Kidney epithelial cell (primary cell): ENCODE measurements at regions not wholly inside any gene's neighbourhood (a gene's known extent, or its start where the extent isn't known, plus 50 kb on each side); places are given as distances from the start of the nearest gene placed in this dataset.

Source experiments
- DNase-seq: peaks from one replicate; pipeline ENCODE4 v3.0.0-alpha.2; 2010; ENCODE audit warnings: low read depth
- H3K27me3 ChIP-seq: 2 replicates; pipeline ENCODE4 v1.6.0; 2011; ENCODE audit warnings: low read length; ENCODE audit not compliant: control insufficient read depth, insufficient read depth
- H3K36me3 ChIP-seq: 2 replicates; pipeline ENCODE4 v1.5.1; 2011; ENCODE audit warnings: low read length; ENCODE audit not compliant: control insufficient read depth, insufficient read depth
- H3K4me3 ChIP-seq: 2 replicates; pipeline ENCODE4 v1.5.1; 2011; ENCODE audit warnings: low read depth, mild to moderate bottlenecking, control low read depth, low read length
- TF ChIP-seq, protein P1 (sequence below): IDR thresholded peaks from 2 replicates; pipeline ENCODE4 v1.5.1; 2011; ENCODE audit warnings: mild to moderate bottlenecking, moderate library complexity, low read length, control low read depth, inconsistent platforms; ENCODE audit not compliant: insufficient read depth, poor library complexity, severe bottlenecking

DNA sequence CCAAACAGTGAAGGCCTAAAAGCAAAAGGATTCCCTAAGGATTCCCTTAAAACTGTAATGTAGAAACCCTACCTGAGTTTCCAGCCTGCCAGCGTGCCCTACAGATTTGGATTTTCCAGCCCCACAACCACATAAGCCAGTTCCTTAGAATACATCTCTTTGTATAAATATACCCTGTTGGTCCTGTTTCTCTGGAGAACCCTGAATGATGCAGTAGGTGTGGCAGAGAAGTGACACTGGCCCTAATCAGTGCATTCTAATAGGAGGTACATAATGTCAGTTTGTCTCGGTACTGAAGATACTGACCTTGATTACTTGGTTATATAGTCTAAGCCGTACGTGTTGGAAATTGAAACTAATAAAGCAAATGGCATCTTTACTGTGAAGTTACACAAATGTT, 707.8 kb upstream of the SLC35B3 start:
- no peak overlapping the region for H3K4me3 ChIP-seq
- H3K27me3 ChIP-seq: no peaks in the 10 kb centered on the region
- no peak for DNase-seq
- TF ChIP-seq, protein P1, sequence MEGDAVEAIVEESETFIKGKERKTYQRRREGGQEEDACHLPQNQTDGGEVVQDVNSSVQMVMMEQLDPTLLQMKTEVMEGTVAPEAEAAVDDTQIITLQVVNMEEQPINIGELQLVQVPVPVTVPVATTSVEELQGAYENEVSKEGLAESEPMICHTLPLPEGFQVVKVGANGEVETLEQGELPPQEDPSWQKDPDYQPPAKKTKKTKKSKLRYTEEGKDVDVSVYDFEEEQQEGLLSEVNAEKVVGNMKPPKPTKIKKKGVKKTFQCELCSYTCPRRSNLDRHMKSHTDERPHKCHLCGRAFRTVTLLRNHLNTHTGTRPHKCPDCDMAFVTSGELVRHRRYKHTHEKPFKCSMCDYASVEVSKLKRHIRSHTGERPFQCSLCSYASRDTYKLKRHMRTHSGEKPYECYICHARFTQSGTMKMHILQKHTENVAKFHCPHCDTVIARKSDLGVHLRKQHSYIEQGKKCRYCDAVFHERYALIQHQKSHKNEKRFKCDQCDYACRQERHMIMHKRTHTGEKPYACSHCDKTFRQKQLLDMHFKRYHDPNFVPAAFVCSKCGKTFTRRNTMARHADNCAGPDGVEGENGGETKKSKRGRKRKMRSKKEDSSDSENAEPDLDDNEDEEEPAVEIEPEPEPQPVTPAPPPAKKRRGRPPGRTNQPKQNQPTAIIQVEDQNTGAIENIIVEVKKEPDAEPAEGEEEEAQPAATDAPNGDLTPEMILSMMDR: no peak
- no peaks in the 10 kb centered on the region for H3K36me3 ChIP-seq

DNA sequence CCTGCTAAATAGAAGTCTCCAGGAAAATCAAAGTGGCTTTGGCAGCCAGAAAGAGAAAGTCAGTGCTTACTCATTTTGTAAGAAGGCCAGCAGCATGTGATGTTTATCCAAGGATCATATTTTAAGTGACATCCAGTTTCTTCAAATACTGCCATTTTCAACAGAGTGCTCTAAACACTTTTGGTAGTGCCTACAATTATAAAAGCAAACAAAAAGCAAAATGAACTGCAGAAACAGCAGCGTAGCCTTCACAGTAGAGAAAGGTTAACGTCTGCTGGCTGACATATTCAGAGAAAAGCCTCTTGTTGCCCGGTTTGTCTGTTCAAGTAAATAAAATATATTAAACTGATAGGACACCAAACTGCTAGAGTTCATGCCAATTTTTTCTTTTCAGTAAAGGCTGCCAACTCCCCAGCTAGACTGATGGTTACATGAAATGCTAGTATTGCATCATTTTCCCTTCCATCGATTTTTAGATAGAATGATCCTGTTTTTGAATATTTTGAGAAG, 705.7 kb upstream of the SLC35B3 start:
- Histone ChIP-seq H3K4me3 (no peak overlapping the region), H3K36me3 (no peaks in the 10 kb centered on the region), H3K27me3 (no peaks in the 10 kb centered on the region)
- DNase-seq: no peak
- TF ChIP-seq, protein P1: no peak

DNA sequence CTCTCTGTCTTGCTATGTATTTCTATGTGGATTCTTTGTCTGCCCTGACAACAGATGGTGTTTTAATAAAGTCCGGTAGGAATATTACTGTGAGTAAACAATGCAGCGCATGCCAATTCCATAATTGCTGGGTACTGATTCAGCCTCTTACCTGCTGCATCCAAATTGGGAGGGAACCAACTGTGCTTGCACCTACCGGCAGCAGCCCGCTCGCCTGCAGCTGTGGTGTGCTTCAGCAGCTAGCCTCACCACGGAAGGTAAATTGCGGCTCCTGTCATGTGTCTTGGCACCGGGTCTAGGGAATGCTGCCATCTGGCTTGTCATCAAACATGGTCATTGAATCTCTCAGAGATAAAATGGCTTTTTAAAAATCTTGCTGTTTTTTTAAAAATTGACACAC, 704.8 kb upstream of the SLC35B3 start:
- Histone ChIP-seq H3K27me3 (no peaks in the 10 kb centered on the region), H3K4me3 (no peak overlapping the region), H3K36me3 (no peaks in the 10 kb centered on the region)
- DNase-seq: no peak
- TF ChIP-seq, protein P1: no peak

DNA sequence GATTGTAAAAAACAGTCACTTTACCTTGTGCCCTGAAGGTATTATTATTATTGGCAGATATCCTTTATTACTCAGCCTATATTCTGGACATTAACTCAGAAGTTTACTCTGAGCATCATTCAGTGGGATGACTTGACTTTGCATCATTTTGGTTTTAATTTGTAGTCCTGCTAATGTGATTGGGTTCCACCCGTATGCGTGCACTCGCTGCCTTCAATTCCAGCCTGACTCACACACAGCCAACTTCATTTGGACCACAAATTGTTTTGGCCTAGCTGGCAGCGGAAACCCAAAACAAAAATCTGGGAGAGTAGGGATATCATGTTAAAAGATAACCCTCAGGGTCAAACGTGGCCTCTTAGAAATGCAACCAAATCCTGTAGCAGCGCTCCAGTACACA, 704.4 kb upstream of the SLC35B3 start:
- H3K36me3 ChIP-seq: no peaks in the 10 kb centered on the region
- DNase-seq: no peak
- H3K27me3 ChIP-seq: no peaks in the 10 kb centered on the region
- TF ChIP-seq, protein P1: no peak
- no peak overlapping the region for H3K4me3 ChIP-seq

DNA sequence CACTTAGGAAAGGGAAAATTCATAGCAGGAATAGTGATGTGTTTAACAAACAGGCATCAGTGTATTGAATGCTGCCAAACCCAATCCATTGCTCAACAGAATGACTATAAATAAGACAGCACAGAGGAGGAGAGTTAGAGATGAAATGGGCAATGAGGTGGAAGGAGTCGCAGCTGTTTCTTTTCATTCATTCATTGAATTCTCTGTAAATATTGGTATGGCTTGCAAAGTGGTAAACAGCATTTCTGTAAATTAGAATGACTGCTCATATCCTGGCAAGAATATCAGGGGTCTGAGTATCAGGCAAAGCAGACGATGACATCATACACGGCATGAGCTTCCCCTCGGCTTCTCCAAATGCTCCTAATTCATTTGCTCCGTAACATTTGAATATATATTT, 703.6 kb upstream of the SLC35B3 start:
- no peaks in the 10 kb centered on the region for H3K27me3 ChIP-seq
- no peaks in the 10 kb centered on the region for H3K36me3 ChIP-seq
- no peak for DNase-seq
- no peak overlapping the region for H3K4me3 ChIP-seq
- TF ChIP-seq, protein P1: no peak

DNA sequence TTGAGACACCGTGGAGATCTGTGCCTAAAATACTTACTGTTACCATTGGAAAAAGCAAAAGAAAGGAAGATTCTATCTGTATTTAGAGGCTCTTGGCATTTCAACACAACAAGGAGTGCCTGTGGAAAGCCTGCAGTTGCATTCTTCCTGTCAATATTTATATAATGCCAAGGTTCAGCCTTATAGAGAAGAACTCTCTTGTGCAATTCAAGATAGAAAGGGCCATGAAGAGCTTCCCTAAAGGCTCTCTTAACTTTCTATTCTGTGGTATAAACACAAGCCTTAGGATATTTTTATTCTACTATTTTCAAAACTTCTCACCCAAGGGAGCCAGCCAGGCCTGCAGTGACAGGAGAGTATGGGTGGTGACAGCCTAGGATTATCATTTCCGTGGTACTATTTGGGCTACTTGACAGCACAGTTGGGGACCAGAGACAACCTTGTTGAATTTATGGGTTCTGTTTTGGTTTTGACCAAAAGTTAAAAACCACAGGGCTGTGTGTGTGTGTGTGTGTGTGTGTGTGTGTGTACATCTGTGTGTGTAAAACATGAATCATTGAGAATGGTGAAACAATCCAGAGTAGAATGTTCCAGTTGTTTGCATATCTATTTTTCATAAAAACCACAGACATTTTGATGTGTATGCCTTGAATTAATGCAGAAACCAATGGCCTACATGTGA, 700.9 kb upstream of the SLC35B3 start:
- Histone ChIP-seq H3K4me3 (no peak overlapping the region), H3K36me3 (no peaks in the 10 kb centered on the region), H3K27me3 (no peaks in the 10 kb centered on the region)
- no peak for DNase-seq
- TF ChIP-seq, protein P1: no peak
